Chondrocyte (in vitro differentiated cells): ENCODE measurements at regions not wholly inside any gene's neighbourhood (a gene's known extent, or its start where the extent isn't known, plus 50 kb on each side); places are given as distances from the start of the nearest gene placed in this dataset.

Source experiments
- DNase-seq: peaks from one replicate; pipeline ENCODE4 v3.0.0; 2021; ENCODE audit warnings: mixed read lengths, low spot score
- H3K27ac Mint-ChIP-seq: one replicate; pipeline ENCODE4 v1.8.0; 2021; ENCODE audit warnings: mild to moderate bottlenecking, moderate library complexity, mixed read lengths; ENCODE audit not compliant: unreplicated experiment
- H3K27me3 Mint-ChIP-seq: 2 replicates; pipeline ENCODE4 v1.8.0; 2021; ENCODE audit warnings: low read depth, mixed read lengths
- H3K36me3 Mint-ChIP-seq: 2 replicates; pipeline ENCODE4 v1.8.0; 2021; ENCODE audit warnings: low read depth, mixed read lengths
- H3K4me1 Mint-ChIP-seq: 2 replicates; pipeline ENCODE4 v1.8.0; 2021; ENCODE audit warnings: low read depth, mild to moderate bottlenecking, mixed read lengths
- H3K4me3 Mint-ChIP-seq: one replicate; pipeline ENCODE4 v1.8.0; 2021; ENCODE audit warnings: mild to moderate bottlenecking, moderate library complexity, mixed read lengths; ENCODE audit not compliant: unreplicated experiment
- H3K9me3 Mint-ChIP-seq: 2 replicates; pipeline ENCODE4 v1.8.0; 2021; ENCODE audit warnings: low read depth, mixed read lengths
- CTCF ChIP-seq: fragments of 200-600 bp; sonication (generic); IDR thresholded peaks from 2 replicates; pipeline ENCODE4 v1.5.0; 2021; ENCODE audit warnings: antibody characterized with exemption, mild to moderate bottlenecking, moderate library complexity

GRCh38 chr13:54226876-54227275 lies 1198.3 kb downstream of the OLFM4 start:
- Mint-ChIP-seq H3K27me3 (no peaks in the 10 kb centered on the region), H3K36me3 (peaks cover 2% of the 10 kb centered on the region), H3K4me1 (no peaks in the 10 kb centered on the region), H3K4me3 (no peak overlapping the region), H3K27ac (no peak overlapping the region), H3K9me3 (peaks cover 12% of the 10 kb centered on the region)
- no peak for DNase-seq
- no peak for TF ChIP-seq CTCF

GRCh38 chr13:54232700-54233099 lies 1204.1 kb downstream of the OLFM4 start:
- Mint-ChIP-seq H3K9me3 (peaks cover 6% of the 10 kb centered on the region), H3K36me3 (peaks cover 2% of the 10 kb centered on the region), H3K4me1 (no peaks in the 10 kb centered on the region), H3K27me3 (no peaks in the 10 kb centered on the region), H3K4me3 (no peak overlapping the region), H3K27ac (no peak overlapping the region)
- DNase-seq: no peak
- no peak for TF ChIP-seq CTCF

GRCh38 chr13:54234607-54235006 lies 1206.0 kb downstream of the OLFM4 start:
- Mint-ChIP-seq H3K27me3 (no peaks in the 10 kb centered on the region), H3K27ac (no peak overlapping the region), H3K4me3 (no peak overlapping the region), H3K9me3 (no peaks in the 10 kb centered on the region), H3K36me3 (no peaks in the 10 kb centered on the region), H3K4me1 (no peaks in the 10 kb centered on the region)
- no peak for DNase-seq
- TF ChIP-seq CTCF: no peak

- Mint-ChIP-seq H3K27me3 (no peaks in the 10 kb centered on the region), H3K36me3 (no peaks in the 10 kb centered on the region), H3K27ac (no peak overlapping the region), H3K4me3 (no peak overlapping the region), H3K4me1 (no peaks in the 10 kb centered on the region), H3K9me3 (no peaks in the 10 kb centered on the region)
- no peak for DNase-seq
- no peak for TF ChIP-seq CTCF
These were observed 1213.1 kb downstream of the OLFM4 start for GRCh38 chr13:54241719-54242118.

- no peaks in the 10 kb centered on the region for H3K4me1 Mint-ChIP-seq
These were observed 1219.7 kb downstream of the OLFM4 start for GRCh38 chr13:54248306-54248705.

More at GRCh38 chr13:54248306-54248705, 1219.7 kb downstream of the OLFM4 start:
- Mint-ChIP-seq H3K4me3 (no peak overlapping the region), H3K27ac (no peak overlapping the region), H3K36me3 (no peaks in the 10 kb centered on the region), H3K9me3 (peaks cover 10% of the 10 kb centered on the region), H3K27me3 (no peaks in the 10 kb centered on the region)
- DNase-seq: no peak
- TF ChIP-seq CTCF: no peak
